ENCODE measurements at regions not wholly inside any gene's neighbourhood (a gene's known extent, or its start where the extent isn't known, plus 50 kb on each side); places are given as distances from the start of the nearest gene placed in this dataset.

DNA sequence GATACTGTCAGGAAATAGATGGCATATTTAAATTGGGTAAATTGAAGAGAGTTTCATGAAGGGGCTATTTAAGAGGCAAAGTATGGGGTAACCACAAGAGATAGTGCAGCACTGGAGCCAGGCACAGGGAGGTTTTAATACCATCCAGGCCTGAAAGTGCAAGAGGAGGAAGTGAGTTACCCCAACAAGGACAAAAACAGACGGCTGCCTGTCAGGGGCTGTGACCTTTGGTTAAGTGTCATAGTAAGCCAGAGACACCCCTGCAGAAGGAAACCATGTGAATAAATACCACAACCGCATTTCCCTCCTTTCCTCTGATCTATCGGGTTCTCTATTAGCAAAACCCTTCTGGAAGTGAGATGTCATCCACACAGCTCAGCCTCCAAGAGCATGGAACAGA, 122.0 kb upstream of the DHRS4 start:
- no peaks in the 10 kb centered on the region for H3K4me1 Mint-ChIP-seq (ENCODE audit: low read depth)
- H3K27me3 Mint-ChIP-seq, result peaks cover 7% of the 10 kb centered on the region
- no peak overlapping the region for H3K27ac Mint-ChIP-seq
- H3K9me3 Mint-ChIP-seq, result no peaks in the 10 kb centered on the region
- DNase-seq, result no peak
- no peaks in the 10 kb centered on the region for H3K36me3 Mint-ChIP-seq (ENCODE audit: low read depth)
- no peak overlapping the region for H3K4me3 Mint-ChIP-seq

DNA sequence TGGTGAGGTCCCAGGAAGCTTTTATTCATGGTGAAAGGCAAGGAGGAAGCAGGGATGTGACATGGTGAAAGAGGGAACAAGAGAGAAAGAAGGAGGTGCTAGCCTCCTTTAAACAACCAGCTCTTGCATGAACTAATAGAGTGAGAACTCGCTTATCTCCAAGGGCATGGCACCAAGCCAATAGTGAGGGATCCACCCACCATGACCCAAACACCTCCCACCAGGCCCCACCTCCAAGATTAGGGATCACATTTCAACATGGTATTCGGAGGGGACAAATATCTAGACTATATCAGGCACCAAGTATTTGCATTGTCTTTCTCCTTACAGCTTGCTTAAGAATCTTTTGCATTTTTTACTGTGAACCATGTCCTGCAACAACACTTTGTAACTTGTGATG, 91.9 kb upstream of the DHRS4 start:
- no peak overlapping the region for H3K27ac Mint-ChIP-seq
- no peaks in the 10 kb centered on the region for H3K36me3 Mint-ChIP-seq (ENCODE audit: low read depth)
- H3K27me3 Mint-ChIP-seq, result peaks cover 20% of the 10 kb centered on the region
- H3K4me3 Mint-ChIP-seq, result no peak overlapping the region
- no peak for DNase-seq
- no peaks in the 10 kb centered on the region for H3K9me3 Mint-ChIP-seq
- no peaks in the 10 kb centered on the region for H3K4me1 Mint-ChIP-seq (ENCODE audit: low read depth)

DNA sequence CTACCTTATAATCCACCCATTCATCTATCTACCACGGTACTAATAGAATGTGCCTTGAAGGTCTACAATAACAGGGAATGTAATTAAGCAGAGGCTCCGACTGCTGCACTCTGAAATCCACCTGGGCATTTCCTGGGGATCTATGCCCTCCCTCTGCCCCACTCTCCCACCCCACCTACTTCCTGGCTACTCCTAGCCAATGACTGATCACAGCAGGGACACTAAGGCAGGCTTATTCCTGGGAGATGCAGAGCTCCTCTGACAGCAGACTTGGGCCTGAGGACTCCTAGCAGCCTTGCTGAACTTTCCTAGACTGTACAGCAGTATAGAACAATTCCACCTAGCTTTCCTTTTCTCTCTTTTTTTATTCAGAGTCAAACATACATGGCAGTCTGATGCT, 91.1 kb upstream of the DHRS4 start:
- H3K4me1 Mint-ChIP-seq (ENCODE audit: low read depth), result no peaks in the 10 kb centered on the region
- no peaks in the 10 kb centered on the region for H3K9me3 Mint-ChIP-seq
- no peak overlapping the region for H3K27ac Mint-ChIP-seq
- DNase-seq, result no peak
- no peak overlapping the region for H3K4me3 Mint-ChIP-seq
- peaks cover 25% of the 10 kb centered on the region for H3K27me3 Mint-ChIP-seq
- no peaks in the 10 kb centered on the region for H3K36me3 Mint-ChIP-seq (ENCODE audit: low read depth)

DNA sequence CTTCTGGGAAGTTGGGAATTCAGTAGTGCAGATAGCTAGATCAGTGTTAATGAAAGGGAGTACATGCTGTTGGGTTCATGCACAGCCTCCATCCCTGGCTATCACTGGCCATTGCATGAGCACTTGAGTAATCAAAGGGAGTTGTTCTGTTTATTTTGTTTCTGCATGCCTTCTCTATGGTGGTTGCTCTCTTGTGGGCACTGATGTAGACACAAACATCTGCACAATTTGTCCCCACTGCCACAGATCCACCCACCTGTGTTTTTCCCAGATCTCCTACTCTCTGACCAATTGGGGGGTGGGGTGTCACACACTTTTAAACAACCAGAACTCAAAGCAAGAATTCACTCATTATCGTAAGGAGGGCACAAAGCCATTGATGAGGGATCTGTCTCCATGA, 89.7 kb upstream of the DHRS4 start:
- no peak overlapping the region for H3K27ac Mint-ChIP-seq
- H3K4me3 Mint-ChIP-seq, result no peak overlapping the region

DNA sequence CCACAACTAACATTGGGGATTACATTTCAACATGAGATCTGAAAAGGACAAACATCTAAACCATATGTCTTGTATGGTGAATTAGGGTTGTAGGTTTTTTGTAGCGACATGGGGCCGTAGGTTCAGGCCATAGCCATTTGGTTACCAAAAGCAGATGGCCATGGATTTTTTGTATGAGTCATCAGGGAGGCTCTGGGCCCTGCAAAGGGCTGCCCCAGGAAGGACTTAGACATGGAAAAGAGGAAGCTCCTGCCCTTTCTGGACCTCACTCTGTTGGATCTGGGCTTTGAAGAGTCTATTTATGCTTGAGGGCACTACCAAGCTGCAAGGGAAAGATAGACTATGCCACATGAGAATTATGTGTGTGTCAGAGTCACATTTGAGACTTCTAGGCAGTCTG, 89.3 kb upstream of the DHRS4 start:
- Mint-ChIP-seq H3K27ac (no peak overlapping the region), H3K4me1 (ENCODE audit: low read depth) (no peaks in the 10 kb centered on the region), H3K4me3 (no peak overlapping the region), H3K27me3 (peaks cover 32% of the 10 kb centered on the region), H3K9me3 (no peaks in the 10 kb centered on the region), H3K36me3 (ENCODE audit: low read depth) (no peaks in the 10 kb centered on the region)
- no peak for DNase-seq

More for the DNA sequence above, 89.7 kb upstream of the DHRS4 start:
- Mint-ChIP-seq H3K9me3 (no peaks in the 10 kb centered on the region), H3K36me3 (ENCODE audit: low read depth) (no peaks in the 10 kb centered on the region), H3K27me3 (peaks cover 32% of the 10 kb centered on the region), H3K4me1 (ENCODE audit: low read depth) (no peaks in the 10 kb centered on the region)
- no peak for DNase-seq

DNA sequence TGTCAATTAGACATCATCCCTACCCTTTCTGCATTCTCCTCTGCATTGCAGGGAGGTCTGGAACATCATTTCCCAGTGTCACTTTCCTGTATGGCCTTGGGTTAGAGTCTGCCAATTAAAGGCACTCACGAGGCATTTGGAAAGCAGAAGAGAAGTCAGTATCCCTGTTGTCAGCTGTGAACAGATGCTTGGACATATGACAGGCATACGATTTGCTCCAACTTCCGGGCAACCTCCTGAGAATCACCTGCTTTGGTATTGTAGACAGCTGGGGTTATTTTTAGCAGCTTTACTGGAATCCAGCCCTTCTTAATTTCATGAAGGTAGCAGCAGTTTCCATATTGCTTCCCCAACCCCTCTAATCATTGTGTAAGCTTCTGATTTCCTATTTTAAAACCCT, 88.7 kb upstream of the DHRS4 start:
- H3K9me3 Mint-ChIP-seq, result no peaks in the 10 kb centered on the region
- peaks cover 38% of the 10 kb centered on the region for H3K27me3 Mint-ChIP-seq
- no peaks in the 10 kb centered on the region for H3K36me3 Mint-ChIP-seq (ENCODE audit: low read depth)
- H3K27ac Mint-ChIP-seq, result no peak overlapping the region
- H3K4me3 Mint-ChIP-seq, result no peak overlapping the region
- DNase-seq, result no peak
- H3K4me1 Mint-ChIP-seq (ENCODE audit: low read depth), result no peaks in the 10 kb centered on the region

DNA sequence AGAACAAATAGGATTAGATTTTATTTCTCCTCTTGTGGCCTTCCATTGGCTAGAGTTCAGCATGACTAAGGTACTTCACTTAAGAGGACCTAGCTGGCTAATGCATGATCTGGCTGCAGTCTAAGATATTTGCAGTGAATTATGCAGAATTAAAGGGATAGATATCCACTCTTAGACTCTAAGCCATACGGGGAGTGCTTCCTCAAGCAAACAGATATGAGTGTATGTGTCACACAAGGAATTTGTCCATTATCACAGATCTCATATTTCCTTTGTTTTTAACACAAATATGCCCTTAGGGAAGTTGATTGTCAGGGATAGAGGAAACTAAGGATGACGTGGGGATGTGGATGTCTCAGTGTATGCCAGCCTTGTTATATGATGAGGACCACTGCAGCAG, 88.1 kb upstream of the DHRS4 start:
- Mint-ChIP-seq H3K36me3 (ENCODE audit: low read depth) (no peaks in the 10 kb centered on the region), H3K9me3 (no peaks in the 10 kb centered on the region), H3K4me3 (no peak overlapping the region), H3K27ac (no peak overlapping the region), H3K27me3 (peaks cover 43% of the 10 kb centered on the region), H3K4me1 (ENCODE audit: low read depth) (no peaks in the 10 kb centered on the region)
- no peak for DNase-seq

DNA sequence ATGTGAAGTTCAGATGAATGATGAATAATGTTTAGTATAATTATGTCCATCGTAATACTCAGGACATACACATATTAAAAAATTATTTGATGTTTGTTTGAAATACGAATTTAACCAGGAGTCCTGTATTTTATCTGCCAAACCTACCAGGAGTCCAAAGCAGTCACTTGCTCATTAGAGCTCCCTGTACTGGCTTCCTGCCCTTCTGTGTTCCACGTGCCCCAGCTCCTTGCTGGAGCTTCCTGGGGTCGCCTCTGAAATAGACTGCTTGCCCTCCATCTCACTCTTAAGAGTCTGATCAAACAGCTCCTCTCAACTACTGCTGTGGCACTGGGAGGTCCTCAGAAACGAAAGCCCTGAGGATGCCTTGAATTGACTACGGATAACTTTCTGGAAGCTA, 87.3 kb upstream of the DHRS4 start:
- no peaks in the 10 kb centered on the region for H3K4me1 Mint-ChIP-seq (ENCODE audit: low read depth)
- H3K4me3 Mint-ChIP-seq, result no peak overlapping the region
- no peaks in the 10 kb centered on the region for H3K9me3 Mint-ChIP-seq
- peaks cover 48% of the 10 kb centered on the region for H3K27me3 Mint-ChIP-seq
- H3K27ac Mint-ChIP-seq, result no peak overlapping the region
- H3K36me3 Mint-ChIP-seq (ENCODE audit: low read depth), result no peaks in the 10 kb centered on the region
- DNase-seq, result no peak

DNA sequence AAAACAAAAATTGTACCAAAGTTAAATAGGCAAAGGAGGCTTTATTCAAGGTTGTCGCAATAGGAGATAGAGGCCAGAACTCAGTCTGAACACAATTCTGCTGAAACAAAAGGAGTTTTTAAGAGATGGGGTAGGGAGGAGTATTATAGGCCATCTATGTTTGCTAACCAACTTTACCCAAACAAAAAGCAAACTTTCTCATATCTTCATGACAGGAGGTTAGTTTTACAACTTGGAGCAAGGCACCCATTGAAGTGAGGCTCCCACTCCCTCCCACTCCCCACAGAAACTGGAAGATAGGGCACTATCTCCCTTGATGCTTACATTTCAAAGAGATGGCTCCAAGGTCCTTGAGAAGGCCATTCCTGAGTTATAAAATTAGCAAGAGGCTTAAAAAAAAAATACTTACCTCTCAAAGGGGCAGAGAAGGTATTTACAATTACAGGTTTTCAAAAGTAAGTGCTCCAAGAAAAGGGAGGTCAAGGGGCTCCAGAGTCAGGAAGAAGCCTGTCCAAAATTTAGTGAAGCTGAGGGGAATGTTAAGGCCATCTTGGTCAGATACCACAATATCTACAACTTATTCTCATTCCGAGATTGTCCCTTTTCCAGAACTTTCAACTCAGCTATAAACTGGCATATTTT, 84.4 kb upstream of the DHRS4 start:
- Mint-ChIP-seq H3K9me3 (no peaks in the 10 kb centered on the region), H3K4me1 (ENCODE audit: low read depth) (no peaks in the 10 kb centered on the region), H3K4me3 (no peak overlapping the region), H3K27ac (no peak overlapping the region), H3K27me3 (peaks cover 45% of the 10 kb centered on the region), H3K36me3 (ENCODE audit: low read depth) (no peaks in the 10 kb centered on the region)
- DNase-seq, result no peak

DNA sequence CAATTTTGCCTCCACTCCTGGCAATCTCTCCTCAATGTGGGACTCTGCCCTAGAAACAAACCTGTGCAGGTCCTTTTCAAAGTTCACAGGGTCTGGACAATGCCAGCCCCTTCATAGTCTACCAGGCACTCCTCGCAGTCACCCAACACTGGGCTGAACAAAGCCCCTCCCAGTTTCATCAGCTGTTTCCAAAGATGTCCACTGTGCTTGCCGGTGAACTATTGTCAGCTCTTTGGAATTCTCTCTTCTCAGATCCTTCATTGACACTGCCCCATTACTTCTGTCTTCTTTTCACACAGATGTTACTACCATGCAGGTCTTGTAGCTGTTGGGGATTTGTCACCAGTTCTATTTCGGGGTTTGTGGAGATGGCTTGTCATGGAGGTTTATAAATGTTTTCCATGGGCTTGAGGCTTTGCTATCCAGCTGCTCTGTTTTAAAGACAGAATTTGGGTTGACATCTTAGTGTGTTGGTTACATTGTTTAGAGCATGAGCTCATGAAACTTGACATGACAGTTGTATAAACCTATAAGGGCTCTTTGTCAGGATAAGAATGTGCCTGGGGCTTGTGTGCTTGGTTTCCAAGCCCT, 77.3 kb upstream of the DHRS4 start:
- Mint-ChIP-seq H3K36me3 (ENCODE audit: low read depth) (no peaks in the 10 kb centered on the region), H3K4me3 (no peak overlapping the region), H3K27me3 (peaks cover 14% of the 10 kb centered on the region), H3K4me1 (ENCODE audit: low read depth) (peaks cover 21% of the 10 kb centered on the region), H3K27ac (peak overlapping the region; percentile 95), H3K9me3 (no peaks in the 10 kb centered on the region)
- no peak for DNase-seq

DNA sequence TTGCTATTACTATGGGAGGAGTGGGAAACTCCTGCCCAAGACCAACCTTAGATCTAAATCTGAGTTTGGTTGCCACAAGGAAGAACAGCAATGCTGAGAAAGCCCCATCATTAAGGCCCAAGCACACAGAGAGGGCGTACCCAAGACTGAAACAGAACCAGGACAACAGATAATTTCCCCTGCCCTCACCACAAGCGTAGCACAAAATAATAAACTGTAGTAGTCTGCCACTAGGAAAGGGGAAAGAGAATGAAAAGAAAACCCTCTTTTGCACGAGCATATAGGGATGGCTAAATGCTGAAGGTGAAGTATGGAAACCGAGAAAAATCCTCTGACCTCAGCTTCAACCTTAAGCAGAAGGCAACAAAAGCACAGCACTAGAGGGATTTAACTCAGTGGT, 76.5 kb upstream of the DHRS4 start:
- peaks cover 21% of the 10 kb centered on the region for H3K4me1 Mint-ChIP-seq (ENCODE audit: low read depth)
- no peaks in the 10 kb centered on the region for H3K36me3 Mint-ChIP-seq (ENCODE audit: low read depth)
- no peak for DNase-seq
- no peak overlapping the region for H3K4me3 Mint-ChIP-seq
- peaks cover 14% of the 10 kb centered on the region for H3K27me3 Mint-ChIP-seq
- no peaks in the 10 kb centered on the region for H3K9me3 Mint-ChIP-seq
- peak overlapping the region; percentile 95 for H3K27ac Mint-ChIP-seq

DNA sequence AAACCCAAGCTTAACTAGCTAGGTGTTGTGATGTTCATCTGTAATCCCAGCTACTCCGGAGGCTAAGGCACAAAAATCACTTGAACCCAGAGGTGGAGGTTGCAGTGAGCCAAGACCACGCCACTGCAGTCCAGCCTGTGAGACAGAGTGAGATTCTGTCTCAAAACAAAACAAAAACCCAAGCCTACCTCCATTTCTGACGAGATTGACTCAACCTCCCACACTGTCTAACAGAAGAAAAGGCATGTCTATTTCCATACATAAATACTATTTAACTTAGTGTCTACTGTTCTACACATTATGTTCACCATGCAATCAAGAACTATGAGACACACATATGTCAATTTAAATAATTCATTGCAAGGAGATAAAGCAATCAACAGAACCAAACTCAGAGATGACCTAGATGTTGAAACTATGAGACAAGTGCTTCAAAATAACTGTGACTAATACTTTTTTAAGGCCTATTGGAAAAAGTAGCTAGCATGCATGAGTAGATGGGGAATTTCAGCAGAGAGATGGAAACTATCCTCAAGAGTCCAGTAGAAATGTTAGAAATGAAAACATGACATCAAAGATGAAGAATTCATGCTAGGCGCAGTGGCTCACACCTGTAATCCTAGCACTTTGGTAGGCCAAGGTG, 75.9 kb upstream of the DHRS4 start:
- Mint-ChIP-seq H3K4me3 (no peak overlapping the region), H3K27ac (peak overlapping the region; percentile 95), H3K9me3 (no peaks in the 10 kb centered on the region), H3K36me3 (ENCODE audit: low read depth) (no peaks in the 10 kb centered on the region), H3K4me1 (ENCODE audit: low read depth) (peaks cover 21% of the 10 kb centered on the region), H3K27me3 (peaks cover 14% of the 10 kb centered on the region)
- no peak for DNase-seq

DNA sequence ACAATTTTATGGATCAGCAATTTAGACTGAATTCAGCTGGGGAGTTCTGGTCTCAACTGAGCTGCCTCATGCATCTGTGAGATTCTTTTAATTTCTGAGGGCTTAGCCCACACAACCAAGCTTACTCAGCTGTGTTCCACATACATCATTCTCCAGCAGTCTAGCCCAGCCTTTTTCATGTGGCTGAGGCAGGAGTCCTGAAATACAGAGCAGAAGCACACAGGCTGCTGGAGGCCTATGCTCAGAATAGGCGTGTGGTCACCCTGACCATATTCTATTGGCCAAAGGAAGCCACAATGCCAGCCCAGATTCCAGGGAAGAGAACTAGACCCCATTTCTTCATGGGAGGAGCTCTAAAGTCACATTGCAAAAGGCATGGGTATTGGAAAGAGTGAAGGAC, 72.3 kb upstream of the DHRS4 start:
- no peak for DNase-seq
- H3K36me3 Mint-ChIP-seq (ENCODE audit: low read depth), result no peaks in the 10 kb centered on the region
- H3K27me3 Mint-ChIP-seq, result peaks cover 11% of the 10 kb centered on the region
- peaks cover 19% of the 10 kb centered on the region for H3K4me1 Mint-ChIP-seq (ENCODE audit: low read depth)
- no peak overlapping the region for H3K4me3 Mint-ChIP-seq
- H3K27ac Mint-ChIP-seq, result no peak overlapping the region
- no peaks in the 10 kb centered on the region for H3K9me3 Mint-ChIP-seq

DNA sequence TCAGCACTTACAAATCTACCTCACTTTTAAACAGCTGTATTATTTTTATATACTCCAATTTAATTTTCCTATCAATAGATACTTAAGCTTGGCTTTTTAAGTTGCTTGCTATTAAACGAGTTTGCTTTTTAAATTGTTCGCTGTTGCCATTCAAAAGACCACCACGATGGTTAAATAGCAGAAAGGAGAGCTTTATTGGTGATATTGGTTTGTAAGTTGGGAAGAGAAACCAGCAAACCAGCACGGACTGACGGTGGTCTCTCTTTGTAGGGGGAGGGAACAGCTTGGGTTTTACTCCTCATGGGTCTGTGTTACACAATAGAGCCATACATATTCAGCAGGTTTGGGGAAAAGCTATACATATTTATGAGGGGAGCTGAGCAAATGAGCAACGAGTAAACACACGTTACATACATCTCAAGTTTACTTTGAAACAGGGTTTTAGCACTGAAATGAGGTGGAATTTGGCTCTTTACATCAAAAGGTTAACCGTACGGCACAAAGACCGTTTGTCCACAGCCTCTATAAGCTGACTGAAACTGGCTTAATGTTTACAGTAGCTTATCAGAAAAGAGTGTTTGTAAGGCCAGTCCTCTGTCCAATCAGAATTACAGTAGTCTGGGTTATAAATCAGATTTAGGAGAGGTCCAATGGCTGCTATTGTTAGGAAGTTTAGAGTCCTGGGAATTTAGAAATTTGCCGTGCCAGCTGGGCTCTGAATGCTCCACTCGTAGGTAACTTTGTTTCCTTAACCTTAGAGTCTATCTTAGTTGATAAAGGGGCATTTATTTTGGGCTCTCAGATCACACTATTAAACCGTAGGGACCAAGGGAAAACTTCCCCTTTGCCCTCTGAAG, 69.7 kb upstream of the DHRS4 start:
- H3K27ac Mint-ChIP-seq, result no peak overlapping the region
- H3K9me3 Mint-ChIP-seq, result peaks cover 6% of the 10 kb centered on the region
- no peaks in the 10 kb centered on the region for H3K36me3 Mint-ChIP-seq (ENCODE audit: low read depth)
- H3K4me3 Mint-ChIP-seq, result no peak overlapping the region
- no peaks in the 10 kb centered on the region for H3K4me1 Mint-ChIP-seq (ENCODE audit: low read depth)
- H3K27me3 Mint-ChIP-seq, result peaks cover 19% of the 10 kb centered on the region
- no peak for DNase-seq

DNA sequence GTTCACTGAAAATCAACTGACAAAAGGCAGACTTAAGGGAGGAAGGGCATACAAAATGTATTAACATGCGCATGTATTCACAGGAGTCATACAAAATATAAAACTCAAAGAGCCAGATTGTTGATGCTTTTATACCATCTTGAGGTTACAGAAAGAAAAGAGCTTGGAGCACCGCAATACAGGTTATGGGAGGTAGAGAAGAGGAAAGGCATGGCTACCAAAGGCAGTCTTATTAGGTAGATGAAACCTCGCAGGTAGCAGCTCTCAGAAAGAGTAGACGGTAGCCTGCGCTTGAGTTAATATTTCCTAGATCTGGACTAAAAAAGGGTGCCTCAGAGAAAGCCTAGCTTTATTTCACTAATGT, 69.0 kb upstream of the DHRS4 start:
- Mint-ChIP-seq H3K27ac (no peak overlapping the region), H3K27me3 (peaks cover 24% of the 10 kb centered on the region), H3K9me3 (peaks cover 6% of the 10 kb centered on the region), H3K4me1 (ENCODE audit: low read depth) (no peaks in the 10 kb centered on the region), H3K4me3 (no peak overlapping the region), H3K36me3 (ENCODE audit: low read depth) (no peaks in the 10 kb centered on the region)
- DNase-seq, result no peak

All from activated T-cell treated with anti-CD3 and anti-CD28 coated beads, Interleukin-2, amount 50 U/mL, for 24 hours (primary cell).